Stimulated activated CD8-positive, alpha-beta memory T cell treated with anti-CD3 and anti-CD28 coated beads, Interleukin-2, amount 100 ng/mL, for 48 hours (primary cell): ENCODE measurements at regions not wholly inside any gene's neighbourhood (a gene's known extent, or its start where the extent isn't known, plus 50 kb on each side); places are given as distances from the start of the nearest gene placed in this dataset.

Experiments used
- DNase-seq, 2 donors: peaks; one replicate each; pipeline ENCODE4 v3.0.0-alpha.2; 2020; ENCODE audit warnings: low read depth in 2 of 2

DNA sequence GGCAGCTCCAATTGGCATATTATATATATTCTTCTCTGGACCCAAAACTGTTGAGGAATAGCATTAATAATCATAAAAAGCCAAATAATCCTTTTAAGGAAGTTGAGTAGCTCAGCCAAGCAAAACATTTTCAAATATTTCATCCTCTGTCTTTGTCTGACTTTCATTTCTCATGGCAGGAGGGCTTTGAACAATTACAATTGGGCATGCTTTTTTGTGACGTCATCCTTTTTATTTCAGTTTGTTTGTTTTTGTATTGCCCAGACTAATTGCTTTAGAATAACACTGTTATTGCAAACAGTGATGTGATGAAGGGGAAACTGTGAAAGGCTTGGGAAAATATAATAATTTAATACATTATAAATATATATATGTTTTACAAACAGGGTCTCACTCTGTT, 65.2 kb upstream of the MAP1B start:
- DNase-seq, result no peak

DNA sequence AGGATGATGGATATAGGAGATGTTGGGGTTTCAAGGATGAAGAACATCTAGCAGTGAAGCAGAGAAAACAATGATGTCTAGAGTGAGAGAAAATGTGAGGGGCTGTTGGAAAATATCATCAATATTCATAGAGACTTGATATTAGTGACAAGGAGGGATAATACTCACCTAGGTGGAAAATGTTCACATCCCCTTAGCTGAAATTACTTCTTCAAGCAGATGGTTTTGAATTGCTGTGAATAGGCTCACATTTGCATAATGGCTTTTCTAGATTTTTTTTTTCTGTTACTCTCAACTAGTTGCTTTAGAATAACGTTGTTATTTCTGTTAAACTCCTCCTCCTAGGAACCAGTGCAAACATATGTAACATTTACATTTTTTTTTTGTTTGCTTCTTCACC, 61.6 kb upstream of the MAP1B start:
- DNase-seq, result no peak

DNA sequence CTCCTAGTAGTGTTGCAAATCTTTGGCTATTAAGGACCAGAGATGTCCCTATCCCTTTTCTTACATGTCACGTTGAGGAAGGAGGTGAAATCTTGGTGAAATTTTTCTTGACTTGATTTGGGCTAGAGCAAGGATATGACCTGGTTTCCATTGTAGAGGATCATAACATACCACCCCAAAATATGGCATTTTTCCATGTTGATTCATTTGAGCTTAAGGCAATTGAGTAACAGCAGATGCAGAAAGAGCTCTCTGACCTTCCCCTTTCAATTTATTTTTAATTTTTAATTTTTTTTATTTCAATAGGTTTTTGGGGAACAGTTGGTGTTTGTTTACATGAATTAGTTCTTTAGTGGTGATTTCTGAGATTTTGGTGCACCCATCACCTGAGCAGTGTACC, 61.2 kb upstream of the MAP1B start:
- no peak for DNase-seq

GRCh38 chr5:72055636-72056035, 51.6 kb upstream of the MAP1B start:
- no peak for DNase-seq
